Retinal pigment epithelial cell (primary cell): ENCODE measurements at regions not wholly inside any gene's neighbourhood (a gene's known extent, or its start where the extent isn't known, plus 50 kb on each side); places are given as distances from the start of the nearest gene placed in this dataset.

Source experiments
- DNase-seq: peaks from one replicate; pipeline ENCODE4 v3.0.0-alpha.2; 2010; ENCODE audit warnings: low read depth
- H3K4me3 ChIP-seq: 2 replicates; pipeline ENCODE4 v1.5.1; 2011; ENCODE audit warnings: mild to moderate bottlenecking, low read length, control low read depth, moderate library complexity
- CTCF ChIP-seq: conservative IDR thresholded peaks from 2 replicates; pipeline ENCODE4 v1.5.1; 2011; ENCODE audit warnings: low read depth, low read length, control low read depth, inconsistent platforms

- no peak overlapping the region for H3K4me3 ChIP-seq
- TF ChIP-seq CTCF: no peak
- no peak for DNase-seq
Measured at GRCh38 chr22:47423266-47423665, 660.8 kb downstream of the TBC1D22A start.

- TF ChIP-seq CTCF: no peak
- H3K4me3 ChIP-seq: no peak overlapping the region
- no peak for DNase-seq
Measured at GRCh38 chr22:47422736-47423135, 660.3 kb downstream of the TBC1D22A start.

- no peak overlapping the region for H3K4me3 ChIP-seq
- no peak for DNase-seq
- TF ChIP-seq CTCF: no peak
Measured at GRCh38 chr22:47421846-47422245, 659.4 kb downstream of the TBC1D22A start.

GRCh38 chr22:47420211-47420610 is 657.8 kb downstream of the TBC1D22A start:
- no peak overlapping the region for H3K4me3 ChIP-seq
- TF ChIP-seq CTCF: no peak
- DNase-seq: no peak

GRCh38 chr22:47419239-47419638 is 656.8 kb downstream of the TBC1D22A start:
- no peak for TF ChIP-seq CTCF
- DNase-seq: no peak
- no peak overlapping the region for H3K4me3 ChIP-seq

GRCh38 chr22:47417699-47418098 is 655.2 kb downstream of the TBC1D22A start:
- H3K4me3 ChIP-seq: no peak overlapping the region
- DNase-seq: no peak
- TF ChIP-seq CTCF: no peak

GRCh38 chr22:47411006-47411405 is 648.6 kb downstream of the TBC1D22A start:
- TF ChIP-seq CTCF: no peak
- H3K4me3 ChIP-seq: no peak overlapping the region
- DNase-seq: no peak
